ENCODE measurements at regions not wholly inside any gene's neighbourhood (a gene's known extent, or its start where the extent isn't known, plus 50 kb on each side); places are given as distances from the start of the nearest gene placed in this dataset.

DNA sequence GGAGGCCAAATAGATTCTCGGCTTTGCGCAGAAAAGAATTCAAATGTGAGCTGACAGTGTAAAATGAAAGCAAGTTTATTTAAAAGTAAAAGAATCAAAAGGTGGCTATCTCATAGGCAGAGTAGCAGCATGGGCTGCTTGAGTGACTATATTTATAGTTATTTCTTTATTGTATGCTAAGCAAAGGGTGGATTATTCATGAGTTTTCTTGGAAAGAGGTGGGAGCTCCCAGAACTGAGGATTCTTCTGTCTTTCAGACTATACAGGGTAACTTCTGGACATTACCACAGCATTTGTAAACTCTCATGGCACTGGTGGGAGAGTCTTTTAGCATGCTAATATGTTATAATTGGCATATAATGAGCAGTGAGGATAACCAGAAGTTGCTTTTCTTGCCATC, 659.9 kb downstream of the RWDD3 start:
- H4K20me1 ChIP-seq (ENCODE audit: insufficient read depth, low read length) = no peaks in the 10 kb centered on the region

GRCh38 chr1:95903060-95903459, 669.0 kb downstream of the RWDD3 start:
- Histone ChIP-seq H3K27ac (ENCODE audit: low read depth in 1 of 2, low read length in 2 of 2) (no peak overlapping the region), H3K79me2 (ENCODE audit: insufficient read depth, low read length) (no peaks in the 10 kb centered on the region), H3K4me2 (replicated peaks; ENCODE audit: extremely low read depth, low read length, poor library complexity, severe bottlenecking) (no peak overlapping the region), H3K4me1 (ENCODE audit: control insufficient read depth in 1 of 2, insufficient read depth in 2 of 2, low read length in 2 of 2) (no peaks in the 10 kb centered on the region), H4K20me1 (ENCODE audit: insufficient read depth, low read length) (no peaks in the 10 kb centered on the region), H3K4me3 (replicated peaks in 1 of 3; ENCODE audit: low read depth in 2 of 3, low read length in 3 of 3) (no peak overlapping the region), H3K27me3 (ENCODE audit: control insufficient read depth in 2 of 2, insufficient read depth in 2 of 2, low read length in 2 of 2) (no peaks in the 10 kb centered on the region), H2AFZ (ENCODE audit: insufficient read depth, low read depth, low read length, poor library complexity, severe bottlenecking) (no peak overlapping the region), H3K9ac (ENCODE audit: insufficient read depth, low read length, poor library complexity, severe bottlenecking) (no peak overlapping the region), H3K9me3 (replicated peaks in 1 of 2; ENCODE audit: control insufficient read depth in 1 of 2, insufficient read depth in 1 of 2, low read length in 2 of 2) (peaks cover 7 to 22% of the 10 kb centered on the region in 2 donors), H3K36me3 (replicated peaks in 1 of 2; ENCODE audit: control insufficient read depth in 1 of 2, insufficient read depth in 2 of 2, low read length in 2 of 2) (no peaks in the 10 kb centered on the region)
- Mint-ChIP-seq H3K27ac (no peak overlapping the region), H3K9me3 (peaks cover 0 to 9% (median 3%) of the 10 kb centered on the region in 7 donors), H3K27me3 (ENCODE audit: low read depth in 3 of 3) (peaks cover 0 to 2% (median 0%) of the 10 kb centered on the region in 3 donors), H3K4me1 (no peaks in the 10 kb centered on the region), H3K4me3 (no peak overlapping the region), H3K36me3 (no peaks in the 10 kb centered on the region)
- intact Hi-C loops (cut with micrococcal nuclease) = no loop called here
- 90% methylated on average over 1 of the region's 2 CpGs for WGBS (ENCODE audit: insufficient coverage)
- DNase-seq = no peak
- no peak for TF ChIP-seq CTCF (IDR thresholded peaks at IDR 0.05)

More for the DNA sequence above, 659.9 kb downstream of the RWDD3 start:
- no peaks in the 10 kb centered on the region for H3K36me3 ChIP-seq (replicated peaks in 1 of 2; ENCODE audit: control insufficient read depth in 1 of 2, insufficient read depth in 2 of 2, low read length in 2 of 2)
- Mint-ChIP-seq H3K36me3 (no peaks in the 10 kb centered on the region), H3K27me3 (ENCODE audit: low read depth in 3 of 3) (peaks cover 0 to 3% (median 0%) of the 10 kb centered on the region in 3 donors), H3K4me3 (no peak overlapping the region), H3K9me3 (peaks cover 1 to 12% (median 5%) of the 10 kb centered on the region in 7 donors), H3K27ac (no peak overlapping the region), H3K4me1 (no peaks in the 10 kb centered on the region)
- intact Hi-C loops (cut with micrococcal nuclease) = no loop called here
- no peak overlapping the region for H3K4me3 ChIP-seq (replicated peaks in 1 of 3; ENCODE audit: low read depth in 2 of 3, low read length in 3 of 3)
- no peaks in the 10 kb centered on the region for H3K4me1 ChIP-seq (ENCODE audit: control insufficient read depth in 1 of 2, insufficient read depth in 2 of 2, low read length in 2 of 2)
- no peak overlapping the region for H2AFZ ChIP-seq (ENCODE audit: insufficient read depth, low read depth, low read length, poor library complexity, severe bottlenecking)
- H3K27ac ChIP-seq (ENCODE audit: low read depth in 1 of 2, low read length in 2 of 2) = no peak overlapping the region
- no peak for TF ChIP-seq CTCF (IDR thresholded peaks at IDR 0.05)
- H3K9ac ChIP-seq (ENCODE audit: insufficient read depth, low read length, poor library complexity, severe bottlenecking) = no peak overlapping the region
- no peak for DNase-seq
- H3K79me2 ChIP-seq (ENCODE audit: insufficient read depth, low read length) = no peaks in the 10 kb centered on the region
- 94% methylated on average over 2 of the region's 2 CpGs for WGBS (ENCODE audit: insufficient coverage)
- H3K27me3 ChIP-seq (ENCODE audit: control insufficient read depth in 2 of 2, insufficient read depth in 2 of 2, low read length in 2 of 2) = no peaks in the 10 kb centered on the region
- no peak overlapping the region for H3K4me2 ChIP-seq (replicated peaks; ENCODE audit: extremely low read depth, low read length, poor library complexity, severe bottlenecking)
- peaks cover 2 to 10% of the 10 kb centered on the region in 2 donors for H3K9me3 ChIP-seq (replicated peaks in 1 of 2; ENCODE audit: control insufficient read depth in 1 of 2, insufficient read depth in 1 of 2, low read length in 2 of 2)

Data from CD14-positive monocyte (primary cell).